ENCODE measurements at regions not wholly inside any gene's neighbourhood (a gene's known extent, or its start where the extent isn't known, plus 50 kb on each side); places are given as distances from the start of the nearest gene placed in this dataset.

- no peak for ATAC-seq (ENCODE audit: low read depth)
- no peak overlapping the region for H3K27ac ChIP-seq (ENCODE audit: poor library complexity, severe bottlenecking)
These were observed 161.5 kb upstream of the AGAP1 start for GRCh38 chr2:235332240-235332890.

GRCh38 chr2:235333076-235333475, 160.8 kb upstream of the AGAP1 start:
- DNase-seq (ENCODE audit: low spot score) (no peak), ATAC-seq (ENCODE audit: low read depth) (no peak)
- H3K4me3 ChIP-seq (ENCODE audit: severe bottlenecking) = no peak overlapping the region
- H3K27ac ChIP-seq (ENCODE audit: poor library complexity, severe bottlenecking) = no peak overlapping the region
- TF ChIP-seq CTCF (IDR thresholded peaks at IDR 0.05; ENCODE audit: poor library complexity, severe bottlenecking) = no peak
- no peaks in the 10 kb centered on the region for H3K9me3 ChIP-seq (ENCODE audit: severe bottlenecking)
- H3K27me3 ChIP-seq (ENCODE audit: insufficient read depth, poor library complexity, severe bottlenecking) = no peaks in the 10 kb centered on the region
- H3K36me3 ChIP-seq (ENCODE audit: low read depth) = no peaks in the 10 kb centered on the region
- peaks cover 9% of the 10 kb centered on the region for H3K4me1 ChIP-seq (ENCODE audit: insufficient read depth, poor library complexity, severe bottlenecking)

More at GRCh38 chr2:235332240-235332890, 161.5 kb upstream of the AGAP1 start:
- no peaks in the 10 kb centered on the region for H3K27me3 ChIP-seq (ENCODE audit: insufficient read depth, poor library complexity, severe bottlenecking)
- H3K9me3 ChIP-seq (ENCODE audit: severe bottlenecking) = no peaks in the 10 kb centered on the region
- no peak overlapping the region for H3K4me3 ChIP-seq (ENCODE audit: severe bottlenecking)
- peaks cover 9% of the 10 kb centered on the region for H3K4me1 ChIP-seq (ENCODE audit: insufficient read depth, poor library complexity, severe bottlenecking)
- TF ChIP-seq CTCF (IDR thresholded peaks at IDR 0.05; ENCODE audit: poor library complexity, severe bottlenecking) = no peak
- DNase-seq (ENCODE audit: low spot score) = no peak
- H3K36me3 ChIP-seq (ENCODE audit: low read depth) = no peaks in the 10 kb centered on the region

- DNase-seq (ENCODE audit: low spot score) (no peak), ATAC-seq (ENCODE audit: low read depth) (no peak)
- Histone ChIP-seq H3K36me3 (ENCODE audit: low read depth) (no peaks in the 10 kb centered on the region), H3K27me3 (ENCODE audit: insufficient read depth, poor library complexity, severe bottlenecking) (no peaks in the 10 kb centered on the region), H3K4me1 (ENCODE audit: insufficient read depth, poor library complexity, severe bottlenecking) (peaks cover 9% of the 10 kb centered on the region), H3K27ac (ENCODE audit: poor library complexity, severe bottlenecking) (no peak overlapping the region), H3K4me3 (ENCODE audit: severe bottlenecking) (no peak overlapping the region), H3K9me3 (ENCODE audit: severe bottlenecking) (no peaks in the 10 kb centered on the region)
- no peak for TF ChIP-seq CTCF (IDR thresholded peaks at IDR 0.05; ENCODE audit: poor library complexity, severe bottlenecking)
These were observed 159.7 kb upstream of the AGAP1 start for GRCh38 chr2:235334179-235334578.

GRCh38 chr2:235343156-235343774, 150.6 kb upstream of the AGAP1 start:
- Histone ChIP-seq H3K27me3 (ENCODE audit: insufficient read depth, poor library complexity, severe bottlenecking) (no peaks in the 10 kb centered on the region), H3K27ac (ENCODE audit: poor library complexity, severe bottlenecking) (no peak overlapping the region), H3K4me1 (ENCODE audit: insufficient read depth, poor library complexity, severe bottlenecking) (peaks cover 8% of the 10 kb centered on the region), H3K36me3 (ENCODE audit: low read depth) (no peaks in the 10 kb centered on the region), H3K4me3 (ENCODE audit: severe bottlenecking) (no peak overlapping the region), H3K9me3 (ENCODE audit: severe bottlenecking) (no peaks in the 10 kb centered on the region)
- ATAC-seq (ENCODE audit: low read depth) (no peak), DNase-seq (ENCODE audit: low spot score) (no peak)
- no peak for TF ChIP-seq CTCF (IDR thresholded peaks at IDR 0.05; ENCODE audit: poor library complexity, severe bottlenecking)

- H3K27me3 ChIP-seq (ENCODE audit: insufficient read depth, poor library complexity, severe bottlenecking) = no peaks in the 10 kb centered on the region
- TF ChIP-seq CTCF (IDR thresholded peaks at IDR 0.05; ENCODE audit: poor library complexity, severe bottlenecking) = no peak
- DNase-seq (ENCODE audit: low spot score) (no peak), ATAC-seq (ENCODE audit: low read depth) (peak; percentile 57; the same call in 2 of the 3 replicates)
- no peak overlapping the region for H3K27ac ChIP-seq (ENCODE audit: poor library complexity, severe bottlenecking)
- H3K9me3 ChIP-seq (ENCODE audit: severe bottlenecking) = no peaks in the 10 kb centered on the region
- no peak overlapping the region for H3K4me3 ChIP-seq (ENCODE audit: severe bottlenecking)
- H3K4me1 ChIP-seq (ENCODE audit: insufficient read depth, poor library complexity, severe bottlenecking) = peaks cover 8% of the 10 kb centered on the region
- no peaks in the 10 kb centered on the region for H3K36me3 ChIP-seq (ENCODE audit: low read depth)
These were observed 150.0 kb upstream of the AGAP1 start for GRCh38 chr2:235343869-235344268.
